Hepatocyte (in vitro differentiated cells): ENCODE measurements at regions not wholly inside any gene's neighbourhood (a gene's known extent, or its start where the extent isn't known, plus 50 kb on each side); places are given as distances from the start of the nearest gene placed in this dataset.

ENCODE experiments used
- DNase-seq: peaks from one replicate; pipeline ENCODE4 v3.0.0-alpha.2; 2016; ENCODE audit warnings: low spot score
- H2AFZ ChIP-seq: fragments of 200-600 bp; sonication (generic); 2 replicates; pipeline ENCODE4 v1.6.0; 2016; ENCODE audit warnings: antibody characterized with exemption, mild to moderate bottlenecking
- H3K27ac ChIP-seq: fragments of 200-600 bp; sonication (generic); 2 replicates; pipeline ENCODE4 v1.5.1; 2016; ENCODE audit warnings: mild to moderate bottlenecking
- H3K27me3 ChIP-seq: fragments of 200-600 bp; sonication (generic); 2 replicates; pipeline ENCODE4 v1.6.1; 2016
- H3K36me3 ChIP-seq: fragments of 200-600 bp; sonication (generic); replicated peaks from 2 replicates; pipeline ENCODE4 v1.5.1; 2016; ENCODE audit warnings: low read depth; ENCODE audit not compliant: insufficient read depth
- H3K4me1 ChIP-seq: fragments of 200-600 bp; sonication (generic); 2 replicates; pipeline ENCODE4 v1.5.1; 2016; ENCODE audit warnings: mild to moderate bottlenecking, moderate library complexity; ENCODE audit not compliant: insufficient read depth
- H3K4me2 ChIP-seq: fragments of 200-600 bp; sonication (generic); 2 replicates; pipeline ENCODE4 v1.6.0; 2016
- H3K4me3 ChIP-seq: fragments of 200-600 bp; sonication (generic); 2 replicates; pipeline ENCODE4 v1.5.1; 2016; ENCODE audit warnings: mild to moderate bottlenecking
- H3K79me2 ChIP-seq: fragments of 200-600 bp; sonication (generic); 2 replicates; pipeline ENCODE4 v1.6.0; 2017; ENCODE audit warnings: mild to moderate bottlenecking
- H3K9me2 ChIP-seq: fragments of 200-600 bp; sonication (generic); replicated peaks from 2 replicates; pipeline ENCODE4 v1.6.0; 2017; ENCODE audit warnings: mild to moderate bottlenecking; ENCODE audit not compliant: insufficient read depth
- H3K9me3 ChIP-seq: fragments of 200-600 bp; sonication (generic); 2 replicates; pipeline ENCODE4 v1.5.1; 2016; ENCODE audit warnings: low read depth, mild to moderate bottlenecking
- H4K20me1 ChIP-seq: fragments of 200-600 bp; sonication (generic); 2 replicates; pipeline ENCODE4 v1.6.0; 2016; ENCODE audit warnings: mild to moderate bottlenecking; ENCODE audit not compliant: insufficient read depth, poor library complexity, severe bottlenecking
- EZH2 ChIP-seq: fragments of 200-600 bp; sonication (generic); IDR thresholded peaks from 2 replicates; pipeline ENCODE4 v1.6.1; 2016; ENCODE audit warnings: antibody characterized with exemption, mild to moderate bottlenecking, borderline replicate concordance
- EZH2phosphoT487 ChIP-seq: fragments of 200-600 bp; sonication (generic); IDR thresholded peaks from one replicate; pipeline ENCODE4 v1.6.1; 2018; ENCODE audit warnings: antibody characterized with exemption, mild to moderate bottlenecking, low read depth, moderate library complexity; ENCODE audit not compliant: unreplicated experiment, severe bottlenecking
- WGBS: methylation state at CpG from one replicate; pipeline ENCODE4 v1.1.6; 2016; ENCODE audit warnings: low lambda C conversion rate; ENCODE audit errors: missing lambda C conversion rate; 5-methylcytosine and 5-hydroxymethylcytosine counted together
- TF ChIP-seq, protein P1 (sequence below): fragments of 200-600 bp; sonication (generic); IDR thresholded peaks from 2 replicates; pipeline ENCODE4 v1.5.1; 2016; ENCODE audit warnings: antibody characterized with exemption, mild to moderate bottlenecking; ENCODE audit not compliant: poor library complexity

DNA sequence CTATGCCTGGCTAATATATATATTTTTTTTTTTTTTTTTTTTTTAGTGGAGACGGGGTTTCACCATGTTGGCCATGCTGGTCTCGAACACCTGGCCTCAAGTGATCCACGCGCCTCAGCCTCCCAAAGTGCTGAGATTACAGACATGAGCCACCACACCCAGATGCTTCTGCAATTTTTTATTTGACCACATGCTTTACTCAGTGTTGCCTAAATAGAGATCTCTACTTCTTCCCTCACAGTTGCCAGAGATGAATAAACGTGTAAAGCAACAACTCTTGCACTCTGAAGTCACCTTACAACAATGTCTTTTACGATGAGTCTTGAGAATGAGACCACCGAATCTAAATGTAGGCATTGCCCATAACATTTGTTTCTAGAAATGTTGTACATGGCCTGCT is 107.9 kb upstream of the FRMD4A start:
- Histone ChIP-seq H3K36me3 (no peaks in the 10 kb centered on the region), H3K9me3 (no peaks in the 10 kb centered on the region), H3K79me2 (no peaks in the 10 kb centered on the region), H3K27ac (no peak overlapping the region), H4K20me1 (no peaks in the 10 kb centered on the region), H3K4me1 (no peaks in the 10 kb centered on the region), H2AFZ (no peak overlapping the region), H3K27me3 (no peaks in the 10 kb centered on the region), H3K9me2 (no peaks in the 10 kb centered on the region), H3K4me3 (no peak overlapping the region), H3K4me2 (no peak overlapping the region)
- no peak for DNase-seq
- no peak for TF ChIP-seq EZH2phosphoT487
- TF ChIP-seq, protein P1, sequence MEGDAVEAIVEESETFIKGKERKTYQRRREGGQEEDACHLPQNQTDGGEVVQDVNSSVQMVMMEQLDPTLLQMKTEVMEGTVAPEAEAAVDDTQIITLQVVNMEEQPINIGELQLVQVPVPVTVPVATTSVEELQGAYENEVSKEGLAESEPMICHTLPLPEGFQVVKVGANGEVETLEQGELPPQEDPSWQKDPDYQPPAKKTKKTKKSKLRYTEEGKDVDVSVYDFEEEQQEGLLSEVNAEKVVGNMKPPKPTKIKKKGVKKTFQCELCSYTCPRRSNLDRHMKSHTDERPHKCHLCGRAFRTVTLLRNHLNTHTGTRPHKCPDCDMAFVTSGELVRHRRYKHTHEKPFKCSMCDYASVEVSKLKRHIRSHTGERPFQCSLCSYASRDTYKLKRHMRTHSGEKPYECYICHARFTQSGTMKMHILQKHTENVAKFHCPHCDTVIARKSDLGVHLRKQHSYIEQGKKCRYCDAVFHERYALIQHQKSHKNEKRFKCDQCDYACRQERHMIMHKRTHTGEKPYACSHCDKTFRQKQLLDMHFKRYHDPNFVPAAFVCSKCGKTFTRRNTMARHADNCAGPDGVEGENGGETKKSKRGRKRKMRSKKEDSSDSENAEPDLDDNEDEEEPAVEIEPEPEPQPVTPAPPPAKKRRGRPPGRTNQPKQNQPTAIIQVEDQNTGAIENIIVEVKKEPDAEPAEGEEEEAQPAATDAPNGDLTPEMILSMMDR = no peak
- no peak for TF ChIP-seq EZH2
- 85% methylated on average over 7 of the region's 7 CpGs for WGBS

DNA sequence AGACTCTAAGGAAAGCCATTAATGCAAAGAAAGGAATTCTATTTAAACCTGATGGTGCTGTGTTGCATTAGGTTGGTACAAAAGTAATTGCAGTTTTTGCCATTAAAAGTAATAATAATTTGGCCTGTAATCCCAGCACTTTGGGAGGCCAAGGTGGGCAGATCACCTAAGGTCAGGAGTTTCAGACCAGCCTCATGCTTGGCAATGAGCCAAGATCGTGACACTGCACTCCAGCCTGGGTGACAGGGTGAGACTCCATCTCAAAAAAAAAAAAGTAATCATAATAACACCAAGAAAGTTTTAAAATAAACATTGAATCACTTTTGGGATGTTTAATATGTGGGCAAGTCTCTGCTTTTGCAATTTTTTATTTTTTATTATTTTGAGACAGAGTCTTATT is 107.3 kb upstream of the FRMD4A start:
- no peaks in the 10 kb centered on the region for H3K79me2 ChIP-seq
- H3K4me2 ChIP-seq = no peak overlapping the region
- H3K4me3 ChIP-seq = no peak overlapping the region
- WGBS = 89% methylated on average over 1 of the region's 1 CpG
- TF ChIP-seq EZH2phosphoT487 (no peak), EZH2 (no peak)
- TF ChIP-seq, protein P1 = no peak
- H2AFZ ChIP-seq = no peak overlapping the region
- no peaks in the 10 kb centered on the region for H3K27me3 ChIP-seq
- H3K9me3 ChIP-seq = no peaks in the 10 kb centered on the region
- no peaks in the 10 kb centered on the region for H3K4me1 ChIP-seq
- no peaks in the 10 kb centered on the region for H3K36me3 ChIP-seq
- no peak for DNase-seq
- no peaks in the 10 kb centered on the region for H4K20me1 ChIP-seq
- H3K9me2 ChIP-seq = no peaks in the 10 kb centered on the region
- no peak overlapping the region for H3K27ac ChIP-seq

DNA sequence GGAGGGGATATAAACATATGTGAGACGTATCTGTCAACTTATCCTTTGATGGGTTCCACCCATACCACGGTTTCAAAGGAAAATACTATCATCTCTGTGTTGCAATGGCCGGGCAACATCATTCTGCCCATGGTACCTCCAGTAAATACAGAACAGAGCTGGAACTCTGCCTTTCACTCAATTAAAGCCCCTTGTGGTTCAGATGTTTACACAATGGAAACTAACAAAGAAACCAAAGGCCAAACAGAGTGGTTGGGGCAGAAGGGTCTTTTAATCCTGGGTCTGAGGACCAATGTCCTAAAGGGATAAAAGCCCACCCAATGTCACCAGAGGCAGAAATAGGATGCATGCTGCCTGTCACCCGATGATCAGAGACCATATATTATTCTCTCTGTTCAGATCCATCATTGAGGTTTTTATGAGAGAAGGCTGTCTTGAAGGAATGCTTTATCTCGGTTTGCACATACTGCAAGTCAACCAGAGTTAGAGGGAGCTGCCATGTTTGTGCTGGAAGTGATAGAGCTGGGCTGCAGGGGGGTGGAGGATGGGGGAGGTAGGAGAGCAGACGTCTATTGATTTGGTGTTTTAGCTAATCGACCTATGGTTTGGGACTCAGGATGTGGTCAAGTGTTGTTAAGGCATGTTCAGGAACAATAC is 105.4 kb upstream of the FRMD4A start:
- no peak overlapping the region for H2AFZ ChIP-seq

More for the DNA sequence above, 105.4 kb upstream of the FRMD4A start:
- DNase-seq = no peak
- no peak overlapping the region for H3K4me3 ChIP-seq
- H3K9me2 ChIP-seq = no peaks in the 10 kb centered on the region
- H3K9me3 ChIP-seq = no peaks in the 10 kb centered on the region
- H3K4me2 ChIP-seq = no peak overlapping the region
- no peaks in the 10 kb centered on the region for H3K79me2 ChIP-seq
- 75% methylated on average over 7 of the region's 7 CpGs for WGBS
- H3K27me3 ChIP-seq = no peaks in the 10 kb centered on the region
- no peak overlapping the region for H3K27ac ChIP-seq
- TF ChIP-seq, protein P1 = no peak
- TF ChIP-seq EZH2 = no peak
- TF ChIP-seq EZH2phosphoT487 = no peak
- no peaks in the 10 kb centered on the region for H3K36me3 ChIP-seq
- H4K20me1 ChIP-seq = no peaks in the 10 kb centered on the region
- H3K4me1 ChIP-seq = no peaks in the 10 kb centered on the region
